Gastroesophageal sphincter (tissue), 3 donors: ENCODE measurements at regions not wholly inside any gene's neighbourhood (a gene's known extent, or its start where the extent isn't known, plus 50 kb on each side); places are given as distances from the start of the nearest gene placed in this dataset.

Experiments used
- CTCF ChIP-seq, 4 experiments: fragments of 200-600 bp in 2 of 4; fragments of 450-650 bp in 2 of 4; sonication (generic) in 1 of 4; IDR thresholded peaks; one replicate each; pipeline ENCODE4 v1.5.1; 2017 to 2019; ENCODE audit warnings: antibody characterized with exemption in 4 of 4, mild to moderate bottlenecking in 2 of 4, moderate library complexity in 2 of 4
- POLR2AphosphoS5 ChIP-seq: sonication (generic); formaldehyde crosslinking; IDR thresholded peaks from one replicate; pipeline ENCODE4 v1.6.1; 2017; ENCODE audit warnings: antibody characterized with exemption

GRCh38 chr7:17549406-17549805 lies 251.0 kb downstream of the AHR start:
- TF ChIP-seq POLR2AphosphoS5 (no peak), CTCF (IDR thresholded peaks at IDR 0.05) (no peak)
